ENCODE measurements at regions not wholly inside any gene's neighbourhood (a gene's known extent, or its start where the extent isn't known, plus 50 kb on each side); places are given as distances from the start of the nearest gene placed in this dataset.

DNA sequence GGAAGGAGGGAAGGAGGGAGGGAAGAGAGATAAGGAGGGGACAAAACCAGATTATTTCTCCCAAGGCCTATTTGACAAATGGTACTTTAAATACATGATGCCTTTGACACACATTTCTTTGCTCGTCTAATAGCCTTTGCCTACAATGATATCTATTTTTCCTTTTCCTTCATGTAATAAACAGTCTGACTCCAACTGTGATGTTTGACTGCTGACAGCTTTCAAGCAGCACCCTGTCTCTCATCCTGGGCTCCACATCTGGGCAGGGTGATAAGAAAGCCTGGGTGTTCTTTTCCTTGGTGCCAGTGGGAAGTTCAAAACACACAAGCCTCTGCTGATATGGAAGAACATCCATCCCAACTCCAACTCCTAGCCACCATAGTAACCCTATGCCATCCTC, 1277.7 kb upstream of the NXPH2 start:
- TF ChIP-seq, protein P1, sequence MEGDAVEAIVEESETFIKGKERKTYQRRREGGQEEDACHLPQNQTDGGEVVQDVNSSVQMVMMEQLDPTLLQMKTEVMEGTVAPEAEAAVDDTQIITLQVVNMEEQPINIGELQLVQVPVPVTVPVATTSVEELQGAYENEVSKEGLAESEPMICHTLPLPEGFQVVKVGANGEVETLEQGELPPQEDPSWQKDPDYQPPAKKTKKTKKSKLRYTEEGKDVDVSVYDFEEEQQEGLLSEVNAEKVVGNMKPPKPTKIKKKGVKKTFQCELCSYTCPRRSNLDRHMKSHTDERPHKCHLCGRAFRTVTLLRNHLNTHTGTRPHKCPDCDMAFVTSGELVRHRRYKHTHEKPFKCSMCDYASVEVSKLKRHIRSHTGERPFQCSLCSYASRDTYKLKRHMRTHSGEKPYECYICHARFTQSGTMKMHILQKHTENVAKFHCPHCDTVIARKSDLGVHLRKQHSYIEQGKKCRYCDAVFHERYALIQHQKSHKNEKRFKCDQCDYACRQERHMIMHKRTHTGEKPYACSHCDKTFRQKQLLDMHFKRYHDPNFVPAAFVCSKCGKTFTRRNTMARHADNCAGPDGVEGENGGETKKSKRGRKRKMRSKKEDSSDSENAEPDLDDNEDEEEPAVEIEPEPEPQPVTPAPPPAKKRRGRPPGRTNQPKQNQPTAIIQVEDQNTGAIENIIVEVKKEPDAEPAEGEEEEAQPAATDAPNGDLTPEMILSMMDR (IDR thresholded peaks at IDR 0.05), result no peak
- TF ChIP-seq POLR2A (IDR thresholded peaks at IDR 0.05), result no peak
